ENCODE measurements at regions not wholly inside any gene's neighbourhood (a gene's known extent, or its start where the extent isn't known, plus 50 kb on each side); places are given as distances from the start of the nearest gene placed in this dataset.

DNA sequence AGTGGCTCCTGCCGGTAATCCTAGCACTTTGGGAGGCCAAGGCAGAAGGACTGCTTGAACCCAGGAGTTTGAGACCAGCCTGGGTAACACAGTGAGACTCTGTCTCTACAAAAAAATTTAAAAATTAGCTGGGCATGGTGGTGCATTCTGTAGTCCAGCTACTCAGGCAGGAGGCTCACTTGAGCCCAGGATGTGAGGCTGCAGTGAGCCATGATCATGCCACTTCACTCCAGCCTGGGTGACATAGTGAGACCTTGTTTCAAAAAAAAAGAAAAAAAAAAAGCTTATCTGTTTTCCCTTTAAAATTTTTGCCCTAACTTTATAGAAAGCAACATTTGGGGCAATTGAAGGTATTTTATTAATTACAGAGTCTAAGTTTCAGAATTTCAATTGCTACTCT lies 486.0 kb downstream of the BCAT1 start:
- DNase-seq, result no peak

DNA sequence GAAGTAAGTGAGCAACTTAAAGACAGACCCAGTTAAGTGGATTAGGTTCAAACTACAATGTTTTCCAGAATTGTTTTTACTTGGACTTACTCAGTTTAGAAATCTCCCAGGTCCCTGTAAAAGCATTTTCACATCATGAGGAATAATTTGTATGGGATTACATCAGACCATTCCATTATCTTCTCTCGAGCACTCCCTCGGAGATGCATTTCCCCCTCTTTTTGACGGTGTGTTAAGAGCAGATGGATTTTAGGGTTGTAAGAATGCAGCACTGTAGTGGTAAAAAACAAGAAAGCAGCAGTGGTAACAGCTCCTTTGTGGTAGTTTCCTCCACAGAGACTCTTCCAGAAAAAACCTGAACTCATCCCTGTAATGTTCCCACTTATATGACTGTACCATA lies 488.4 kb downstream of the BCAT1 start:
- DNase-seq, result no peak

DNA sequence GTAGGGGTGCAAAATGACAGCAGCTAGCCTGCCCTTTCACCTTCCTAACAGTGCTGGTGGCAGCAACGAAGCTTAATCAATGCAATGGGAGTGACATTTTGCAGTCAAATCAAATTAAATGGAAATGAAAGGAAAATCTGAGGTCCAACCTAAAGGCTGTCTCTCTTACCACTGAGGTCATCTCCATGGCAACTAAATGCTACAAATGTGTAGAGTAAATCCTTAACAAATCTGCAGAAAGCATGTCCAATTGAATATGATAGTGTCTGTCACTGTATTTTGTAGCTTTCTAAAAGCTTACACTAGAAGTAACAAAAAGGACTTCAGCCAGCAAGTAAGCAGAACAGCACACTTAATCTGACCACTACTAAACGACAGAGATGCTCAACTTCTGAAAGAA lies 488.8 kb downstream of the BCAT1 start:
- no peak for DNase-seq

DNA sequence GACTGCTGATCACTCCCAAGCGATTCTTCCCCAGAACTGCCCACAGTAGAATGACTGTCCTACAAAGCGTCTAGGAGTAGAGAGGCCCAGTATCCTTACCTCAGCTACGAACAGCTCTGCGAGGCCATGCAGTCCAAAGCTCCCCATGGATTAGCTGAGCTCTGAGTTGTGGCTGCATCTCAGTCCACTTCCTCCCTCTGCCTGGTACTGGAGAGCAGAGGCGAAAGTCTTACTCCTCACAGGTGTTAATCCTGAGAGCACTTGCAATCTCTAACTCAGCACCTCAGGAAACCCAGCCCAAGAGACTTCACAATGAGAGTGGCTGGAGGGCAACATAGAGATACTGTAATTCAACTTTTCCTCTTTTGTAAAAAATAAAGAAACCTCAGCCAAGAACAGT lies 493.1 kb downstream of the BCAT1 start:
- no peak for DNase-seq

DNA sequence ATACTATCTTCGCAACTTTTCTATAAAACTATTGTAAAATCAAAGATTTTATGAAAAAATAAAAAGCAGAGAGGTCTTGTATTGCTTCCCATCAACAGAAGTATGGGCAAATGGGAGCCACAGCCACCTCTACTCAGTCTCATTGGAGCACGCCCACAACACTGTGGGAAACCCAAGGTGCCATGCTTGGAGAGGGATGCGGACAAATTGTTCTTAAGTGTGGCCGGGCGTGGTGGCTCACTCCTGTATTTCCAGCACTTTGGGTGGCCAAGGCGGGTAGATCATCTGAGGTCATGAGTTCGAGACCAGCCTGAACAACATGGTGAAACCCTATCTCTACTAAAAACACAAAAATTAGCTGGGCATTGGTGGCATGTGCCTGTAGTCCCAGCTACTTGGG lies 498.2 kb upstream of the SOX5 start:
- DNase-seq, result no peak

DNA sequence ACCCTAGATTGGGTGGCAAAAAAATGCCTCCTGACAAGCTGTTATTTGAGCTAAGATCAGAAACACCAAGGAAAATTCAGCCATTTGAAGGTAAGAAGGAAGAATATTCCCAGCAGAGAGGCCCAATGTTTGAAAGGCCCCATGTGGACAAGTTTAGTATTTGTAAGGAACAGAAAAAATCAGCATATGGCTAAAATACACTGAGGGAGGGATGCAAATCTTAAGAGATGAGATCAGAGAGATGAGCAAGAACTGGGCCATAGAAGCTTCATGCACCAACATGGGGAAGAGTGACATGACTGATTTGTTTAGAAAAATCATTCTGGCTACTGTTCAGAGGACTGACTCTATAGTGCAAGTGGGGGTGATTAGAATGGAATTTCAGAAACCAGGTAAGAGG lies 496.8 kb upstream of the SOX5 start:
- no peak for DNase-seq

DNA sequence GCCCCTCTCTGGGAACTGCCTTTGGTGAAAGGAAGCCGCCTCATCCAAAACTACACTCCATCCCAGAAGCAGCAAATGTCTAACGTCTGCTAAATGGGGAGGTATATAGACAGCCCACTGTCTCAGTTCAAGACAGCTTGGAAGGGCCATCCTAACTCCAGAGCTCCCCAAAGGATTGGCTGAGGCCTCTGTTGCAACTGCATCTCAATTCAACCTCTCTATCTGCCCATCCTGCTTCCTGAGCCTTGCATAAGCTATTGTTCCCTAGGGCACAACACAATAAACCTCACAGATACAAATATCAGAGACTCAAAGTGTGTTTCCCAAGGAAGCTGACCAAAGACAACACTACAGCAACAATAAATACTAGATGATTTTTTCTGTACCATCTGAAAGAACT lies 495.2 kb upstream of the SOX5 start:
- DNase-seq, result no peak

DNA sequence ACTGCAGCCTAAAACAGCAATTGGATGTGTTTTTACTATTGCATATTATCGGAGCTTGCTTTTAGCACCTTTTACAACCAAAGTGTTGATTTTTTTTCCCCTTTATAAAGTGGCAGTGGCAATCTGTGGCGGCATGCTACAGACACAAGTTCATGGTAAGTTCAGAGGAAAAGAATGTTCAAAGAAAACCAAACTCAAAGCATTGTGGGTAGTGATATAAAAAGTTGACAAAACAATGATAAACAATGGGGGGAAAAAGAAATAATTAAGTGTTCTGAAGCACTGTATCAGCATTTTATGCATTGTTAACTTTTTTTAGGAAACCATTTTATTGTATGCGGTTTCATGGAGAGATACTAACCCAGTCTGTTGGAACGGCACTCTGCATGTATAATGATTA lies 492.0 kb upstream of the SOX5 start:
- DNase-seq, result no peak

DNA sequence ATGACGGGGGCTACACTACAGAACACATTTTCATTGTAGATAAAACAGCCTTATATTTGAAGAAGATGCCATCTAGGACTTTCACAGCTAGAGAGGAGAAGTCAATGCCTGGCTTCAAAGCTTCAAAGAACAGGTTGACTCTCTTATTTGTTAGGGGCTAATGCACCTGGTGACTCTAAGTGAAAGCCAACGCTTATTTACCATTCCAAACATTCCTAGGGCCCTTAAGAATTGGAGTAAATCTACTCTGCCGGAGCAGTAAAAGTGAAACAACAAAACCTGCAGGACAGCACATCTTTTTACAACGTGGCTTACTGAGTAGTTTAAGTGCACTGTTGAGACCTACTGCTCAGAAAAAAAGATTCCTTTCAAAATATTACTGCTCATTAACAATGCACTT lies 487.2 kb upstream of the SOX5 start:
- DNase-seq, result no peak

DNA sequence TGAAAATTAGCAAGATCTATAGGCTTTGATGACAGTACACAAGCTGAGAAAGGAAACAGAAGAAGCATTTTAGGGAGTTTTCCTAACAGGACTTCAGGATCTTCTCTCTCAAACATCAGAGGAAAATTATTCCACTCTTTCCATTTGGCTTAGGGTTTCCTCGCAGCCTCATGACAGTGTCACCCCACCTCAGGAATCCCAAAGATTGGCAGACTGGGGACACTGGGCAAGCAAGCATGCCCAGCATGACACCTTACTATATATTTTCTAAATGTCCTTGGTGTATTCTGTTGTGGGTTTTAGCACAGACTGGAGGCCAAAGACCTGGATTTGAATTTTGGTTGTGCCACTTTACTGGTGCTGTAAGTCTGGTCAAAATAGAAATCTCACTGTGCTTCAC lies 482.4 kb upstream of the SOX5 start:
- DNase-seq, result no peak

DNA sequence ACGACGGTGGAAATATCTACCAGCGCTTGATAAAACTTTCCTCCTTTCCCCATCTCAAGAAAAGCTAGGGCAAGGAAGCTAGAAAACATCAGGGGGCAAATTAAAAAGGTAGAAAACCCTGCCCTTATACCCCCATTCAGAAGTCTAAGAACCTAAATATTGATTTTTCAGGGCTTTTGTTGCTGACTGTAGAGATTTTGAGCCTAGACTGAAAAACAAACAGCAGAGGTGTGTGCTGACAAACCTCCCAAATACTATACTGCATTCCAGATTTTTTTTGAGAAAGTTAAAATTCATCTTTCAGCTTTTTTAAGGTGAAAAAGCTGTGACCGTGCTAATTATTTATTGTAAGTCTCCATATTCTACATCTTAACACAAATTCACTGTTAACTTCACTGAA lies 478.3 kb upstream of the SOX5 start:
- no peak for DNase-seq

DNA sequence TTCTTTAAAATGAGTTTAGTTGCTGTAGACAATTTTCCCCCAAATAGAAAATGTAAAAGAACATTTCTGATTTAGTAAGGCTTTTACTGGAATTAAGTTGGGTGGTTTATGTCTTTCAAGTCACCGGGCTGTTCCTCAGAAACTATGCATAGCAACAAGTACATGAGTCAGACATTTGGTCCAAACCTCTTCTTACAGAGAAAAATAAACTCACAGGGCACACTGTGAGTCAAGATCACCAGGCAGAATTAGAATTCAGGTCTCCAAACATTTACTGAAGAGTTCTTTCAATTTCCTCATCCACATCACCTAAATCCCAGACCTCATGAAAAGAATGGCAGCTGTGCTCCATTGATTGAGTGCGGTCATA lies 476.1 kb upstream of the SOX5 start:
- no peak for DNase-seq

DNA sequence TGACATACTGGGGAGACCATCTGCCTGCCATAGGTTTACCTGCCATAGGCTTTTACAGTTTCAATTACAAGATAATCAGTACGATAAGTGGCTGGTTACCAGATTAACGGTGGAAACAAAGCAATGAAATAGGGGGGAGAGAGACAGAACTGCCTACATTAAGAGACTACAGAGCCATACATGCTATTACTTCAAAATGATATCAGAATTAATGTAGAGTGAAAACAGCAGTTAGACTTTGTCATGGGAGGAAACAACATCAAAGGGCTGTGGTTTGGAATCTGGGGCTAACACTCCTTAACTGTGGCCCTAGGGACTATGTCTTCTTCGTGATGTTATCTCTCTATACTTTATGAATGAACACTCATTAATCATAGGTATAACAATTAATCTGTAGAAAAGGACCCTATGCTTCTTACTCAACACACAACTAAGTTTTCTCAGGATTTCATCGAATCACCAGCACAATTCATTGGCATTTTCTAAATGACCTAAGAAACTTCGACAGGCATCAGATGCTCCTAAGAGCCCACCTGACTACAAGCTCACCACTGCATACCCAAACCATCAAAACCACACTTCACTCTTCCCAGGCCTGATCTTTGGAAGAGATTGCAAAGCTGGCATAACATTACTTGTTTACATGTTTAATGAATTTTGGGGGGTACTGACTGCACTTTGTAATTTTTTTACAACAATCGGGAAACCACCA lies 475.6 kb upstream of the SOX5 start:
- no peak for DNase-seq

DNA sequence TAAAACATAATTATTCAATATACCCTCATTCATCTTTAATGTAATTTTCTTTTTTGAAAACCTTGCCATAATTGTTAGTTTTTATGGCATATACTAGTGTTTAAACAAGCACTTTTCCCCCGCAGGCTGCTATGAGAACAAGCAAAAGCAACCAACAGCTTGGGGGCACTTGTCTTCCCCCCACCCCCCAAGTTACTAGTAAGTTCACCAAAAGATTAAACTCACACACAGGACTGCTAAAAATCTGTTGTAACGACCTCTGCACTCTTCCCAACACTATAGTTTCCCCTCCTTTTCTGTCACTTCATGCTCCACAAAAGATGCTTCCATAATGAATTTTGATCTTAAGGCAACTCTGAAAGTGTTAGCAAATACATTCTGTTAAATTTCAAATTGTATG lies 474.9 kb upstream of the SOX5 start:
- no peak for DNase-seq

DNA sequence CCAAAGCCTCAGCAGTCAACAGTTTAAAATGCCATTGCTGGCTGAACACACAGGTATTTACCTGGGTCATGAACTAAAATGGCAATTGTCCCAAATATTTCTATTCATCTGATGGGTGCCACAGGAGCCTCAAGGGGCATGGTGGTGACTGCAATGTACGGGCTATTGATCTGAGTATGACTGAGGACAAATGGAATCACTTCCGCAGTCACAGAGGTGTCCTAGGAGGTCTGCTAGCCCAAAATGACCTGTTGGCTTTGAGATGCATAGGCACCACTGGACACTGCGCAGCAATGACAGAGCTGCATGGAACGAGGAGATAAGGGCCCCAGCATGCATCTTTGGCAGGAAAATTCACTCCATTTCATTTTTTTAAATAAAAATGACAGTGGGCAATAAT lies 474.1 kb upstream of the SOX5 start:
- DNase-seq, result no peak

DNA sequence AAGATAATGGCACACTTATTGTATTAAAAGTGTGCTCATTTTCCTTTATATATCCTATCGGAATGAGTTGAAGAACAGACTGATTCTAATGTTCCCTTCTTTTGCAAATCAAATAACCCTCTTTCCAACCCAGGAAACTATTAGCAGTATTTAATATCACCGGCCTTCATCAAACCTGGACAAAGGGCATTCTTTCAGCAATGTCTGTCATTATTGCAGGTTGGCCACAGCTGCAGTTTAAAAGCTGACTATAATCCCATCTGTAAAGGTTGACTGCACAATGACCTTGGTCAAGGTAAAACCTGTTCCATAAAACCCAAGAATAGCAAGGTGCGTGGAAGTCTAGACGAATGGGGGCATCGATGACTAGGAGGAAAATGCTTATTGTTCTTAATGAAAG lies 472.3 kb upstream of the SOX5 start:
- DNase-seq, result no peak

DNA sequence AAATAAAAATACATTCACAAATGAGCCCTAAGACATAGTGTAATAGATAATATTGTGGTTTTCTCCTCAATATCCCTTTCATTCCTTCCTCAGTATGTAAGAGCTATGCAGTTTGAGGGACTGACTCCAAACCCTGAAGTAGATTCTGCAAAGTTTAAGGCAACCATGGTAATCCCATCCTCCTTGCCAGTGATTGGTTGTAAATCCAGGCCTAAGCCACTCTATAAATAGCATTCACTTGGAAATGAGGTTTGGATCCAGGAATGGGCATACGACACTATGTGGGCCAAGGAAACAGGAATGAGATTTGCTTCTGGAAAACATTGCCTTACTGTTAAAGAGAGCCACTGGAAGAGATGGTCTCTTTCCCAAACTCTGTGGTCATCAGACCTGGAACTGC lies 468.7 kb upstream of the SOX5 start:
- no peak for DNase-seq

DNA sequence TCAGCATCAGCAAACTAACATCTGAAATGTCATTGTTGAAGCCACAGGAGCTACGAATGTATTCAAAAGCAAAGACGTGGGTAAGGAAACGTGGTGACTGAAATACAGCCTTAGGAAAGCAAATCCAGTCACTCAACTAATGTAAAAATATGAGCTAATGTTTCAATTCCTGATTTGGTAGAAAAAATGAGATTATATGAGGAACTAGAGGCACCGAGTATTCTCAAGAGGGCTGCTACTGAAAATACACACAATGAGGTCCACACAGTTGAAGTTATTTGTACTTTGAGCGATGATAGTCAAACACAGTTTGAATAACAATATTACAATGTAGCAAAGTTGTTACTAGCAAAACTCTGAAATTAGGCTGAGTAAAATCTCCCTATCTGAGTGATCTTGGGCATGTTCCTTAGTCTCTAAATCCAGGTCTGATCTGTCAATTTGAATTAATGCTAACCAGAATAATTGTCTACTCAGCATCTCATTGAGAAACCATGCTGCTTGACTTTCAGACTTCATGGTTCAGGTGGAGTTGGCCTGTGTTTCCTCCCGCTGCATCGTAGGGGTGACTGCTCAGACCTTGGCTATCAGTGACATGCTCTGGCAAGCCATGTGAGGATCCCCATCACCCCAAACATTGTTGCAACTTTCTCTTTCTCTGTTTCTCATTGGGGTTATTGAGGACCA lies 467.1 kb upstream of the SOX5 start:
- no peak for DNase-seq

DNA sequence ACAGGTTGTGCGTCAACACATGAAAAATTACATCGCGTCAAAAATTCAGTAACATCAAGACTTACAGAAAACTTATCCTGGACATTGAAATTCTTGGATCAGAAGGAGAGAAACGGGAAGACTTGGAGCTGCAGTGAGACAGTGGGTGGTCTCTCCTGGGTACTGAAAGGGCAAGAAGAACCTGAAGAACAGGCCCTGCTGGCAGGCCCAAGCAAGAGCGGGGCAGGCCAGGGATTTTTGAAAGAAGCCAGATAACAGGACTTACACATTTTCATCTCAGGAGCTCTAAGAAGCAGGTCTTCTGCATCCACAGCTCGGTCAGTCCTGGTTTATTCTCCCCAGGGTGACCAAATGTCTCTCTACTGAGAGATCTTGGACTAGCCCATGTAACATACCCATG lies 466.5 kb upstream of the SOX5 start:
- DNase-seq, result no peak

DNA sequence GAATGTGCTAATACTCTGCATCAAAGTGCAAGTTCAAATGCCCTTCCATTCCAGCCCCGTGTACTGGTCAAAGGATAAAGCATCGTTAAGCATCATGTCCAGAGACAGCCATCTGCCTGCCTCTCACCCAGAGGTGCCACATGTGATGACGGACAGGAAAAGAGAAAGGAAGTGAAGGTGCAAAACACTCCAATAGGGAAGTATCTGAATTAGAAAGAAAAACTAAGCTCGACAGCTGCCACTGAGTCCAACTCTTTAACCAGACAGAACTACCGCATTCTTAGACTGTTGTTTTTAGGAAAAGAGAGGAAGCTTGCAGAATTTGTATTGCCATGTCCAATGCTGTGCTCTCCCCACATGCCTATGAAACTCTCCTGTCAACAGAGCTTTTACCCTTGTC lies 465.0 kb upstream of the SOX5 start:
- no peak for DNase-seq

DNA sequence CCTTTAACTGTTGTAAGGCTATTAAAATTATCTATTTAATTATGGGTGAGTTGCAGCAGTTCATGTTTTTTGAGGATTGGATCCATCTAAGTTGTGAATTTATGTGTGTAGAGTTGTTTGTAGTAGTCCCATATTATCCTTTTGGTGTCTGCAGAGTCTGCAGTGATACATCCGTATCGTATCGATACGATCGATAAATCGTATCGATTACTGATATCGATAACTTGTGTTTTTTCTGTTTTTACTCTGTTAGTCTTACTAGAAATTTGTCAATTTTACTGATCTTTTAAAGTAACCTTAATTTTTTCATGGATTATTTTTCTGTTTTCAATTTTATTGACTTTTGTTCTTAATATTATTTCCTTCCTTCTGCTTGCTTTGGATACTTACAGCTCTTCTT lies 462.5 kb upstream of the SOX5 start:
- no peak for DNase-seq

DNA sequence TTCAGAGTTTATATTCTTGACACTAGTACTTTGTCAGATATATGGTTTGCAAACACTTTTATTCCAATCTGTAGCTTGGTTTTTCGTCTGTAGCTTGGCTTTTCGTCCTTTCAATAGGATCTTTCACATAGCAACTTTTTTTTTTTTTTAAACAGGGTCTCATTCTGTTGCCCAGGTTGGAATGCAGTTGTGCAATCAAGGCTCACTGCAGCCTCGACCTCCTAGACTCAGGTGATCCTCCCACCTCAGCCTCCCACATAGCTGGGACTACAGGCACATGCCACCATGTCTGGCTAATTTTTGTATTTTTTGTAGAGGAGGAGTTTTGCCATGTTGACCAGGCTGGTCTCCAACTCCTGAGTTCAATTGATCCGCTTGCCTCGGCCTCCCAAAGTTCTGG lies 460.4 kb upstream of the SOX5 start:
- DNase-seq, result no peak

DNA sequence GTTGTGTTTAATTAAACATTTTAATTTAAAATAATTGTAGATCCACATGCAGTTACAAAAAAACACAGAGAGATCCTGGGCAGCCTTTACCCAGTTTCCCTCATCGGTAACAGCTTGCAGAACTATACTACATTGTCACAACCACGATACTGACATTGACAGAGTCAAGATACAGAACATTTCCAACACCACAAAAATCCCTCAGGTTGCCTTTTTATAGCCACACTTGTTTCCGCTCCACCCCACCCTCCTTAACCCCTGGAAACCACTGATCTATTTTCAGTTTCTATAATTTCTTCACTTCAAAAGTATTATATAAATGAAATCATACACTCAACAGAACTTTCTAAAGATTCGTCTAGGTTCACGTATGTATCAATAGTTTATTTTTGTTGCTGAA lies 458.8 kb upstream of the SOX5 start:
- DNase-seq, result no peak

DNA sequence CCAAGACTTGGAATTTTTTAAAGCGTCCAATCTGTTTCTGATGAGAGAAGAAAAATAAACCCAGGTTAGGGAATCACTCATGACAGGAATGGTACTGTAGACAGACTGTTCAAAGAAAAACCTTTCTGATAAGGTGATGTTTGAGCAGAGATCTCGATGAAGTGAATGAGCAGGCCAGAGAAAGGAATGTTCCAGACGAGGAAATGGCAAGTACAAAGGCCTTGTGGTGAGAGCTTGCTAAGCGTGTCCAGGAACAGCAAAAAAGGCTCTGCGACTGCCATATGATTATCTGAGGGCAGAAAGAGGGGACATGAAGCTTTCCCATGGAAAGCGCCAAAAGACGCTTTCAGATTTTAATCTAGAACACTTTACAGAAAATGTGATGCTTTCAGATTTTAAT lies 458.4 kb upstream of the SOX5 start:
- no peak for DNase-seq

DNA sequence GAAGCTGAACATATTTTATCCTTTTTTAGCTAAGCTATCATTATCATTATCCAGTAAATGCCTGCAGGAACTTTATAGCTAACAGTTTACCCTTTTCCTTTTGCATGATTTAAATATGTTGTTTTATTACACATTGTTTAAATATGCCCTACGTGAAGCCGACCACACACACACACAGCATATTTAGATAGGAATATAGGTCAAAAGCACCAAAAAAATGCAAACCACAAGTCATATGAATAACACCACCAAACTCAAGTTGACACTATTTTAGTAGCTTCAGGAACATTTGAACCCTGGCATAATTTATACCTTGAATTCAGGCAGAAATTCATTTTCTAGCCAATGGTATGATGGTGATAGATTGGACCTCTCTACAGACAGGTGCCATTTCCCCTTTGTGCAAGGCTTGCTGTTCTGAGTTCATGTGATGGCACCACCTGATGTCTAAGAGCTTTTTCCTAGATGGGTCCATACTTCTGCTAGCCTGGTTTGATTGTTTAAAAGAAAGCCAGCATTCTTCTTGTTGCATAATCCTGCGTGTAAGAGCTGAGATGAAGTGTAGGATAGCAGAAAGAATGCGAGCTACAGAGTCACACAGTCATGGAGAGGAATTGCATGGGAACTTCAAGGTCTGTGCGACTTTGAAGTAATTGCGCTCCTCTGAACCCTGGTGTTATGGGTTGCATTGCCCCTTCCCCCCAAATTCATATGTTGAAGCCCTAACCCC lies 454.8 kb upstream of the SOX5 start:
- DNase-seq, result no peak

All from NCI-H1417 treated with DMSO at 0.1 percent for 48 hours (cell line).